ENCODE measurements at regions not wholly inside any gene's neighbourhood (a gene's known extent, or its start where the extent isn't known, plus 50 kb on each side); places are given as distances from the start of the nearest gene placed in this dataset.

DNA sequence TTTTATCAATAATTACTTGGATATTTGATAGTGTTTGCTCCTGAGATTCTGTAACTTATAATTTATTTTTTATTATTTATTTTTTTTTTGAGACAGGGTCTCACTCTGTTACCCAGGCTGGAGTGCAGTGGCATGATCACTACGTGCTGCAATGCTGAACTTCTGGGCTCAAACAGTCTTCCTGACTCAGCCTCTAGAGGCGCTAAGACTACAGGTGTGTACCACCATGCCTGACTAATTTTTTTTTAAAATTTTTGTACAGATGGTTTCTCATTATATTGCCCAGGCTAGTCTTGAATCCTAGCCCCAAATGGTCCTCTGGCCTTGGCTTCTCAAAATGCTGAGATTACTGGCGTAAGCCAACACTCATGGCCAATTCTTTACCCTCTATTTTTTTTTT, 845.5 kb upstream of the ADGRL4 start:
- no peak for DNase-seq

DNA sequence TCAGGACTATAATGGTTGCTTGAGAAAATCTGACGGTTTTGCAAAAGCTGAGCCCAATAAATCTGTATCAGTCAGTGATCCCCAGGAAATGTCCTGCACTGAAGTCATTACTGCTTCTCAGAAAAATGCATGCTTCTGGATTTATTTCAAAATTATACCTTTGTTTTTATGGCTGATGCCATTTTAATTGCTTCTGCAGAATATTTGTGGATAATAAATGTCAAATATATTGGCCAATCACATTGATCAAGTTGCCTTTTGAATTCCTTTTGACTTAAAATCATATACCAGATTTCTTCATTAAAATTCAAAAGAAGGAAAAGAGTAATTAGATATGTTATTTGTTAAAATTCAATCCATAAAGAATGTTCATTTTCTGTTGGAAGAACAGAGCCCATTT, 842.9 kb upstream of the ADGRL4 start:
- DNase-seq = no peak

DNA sequence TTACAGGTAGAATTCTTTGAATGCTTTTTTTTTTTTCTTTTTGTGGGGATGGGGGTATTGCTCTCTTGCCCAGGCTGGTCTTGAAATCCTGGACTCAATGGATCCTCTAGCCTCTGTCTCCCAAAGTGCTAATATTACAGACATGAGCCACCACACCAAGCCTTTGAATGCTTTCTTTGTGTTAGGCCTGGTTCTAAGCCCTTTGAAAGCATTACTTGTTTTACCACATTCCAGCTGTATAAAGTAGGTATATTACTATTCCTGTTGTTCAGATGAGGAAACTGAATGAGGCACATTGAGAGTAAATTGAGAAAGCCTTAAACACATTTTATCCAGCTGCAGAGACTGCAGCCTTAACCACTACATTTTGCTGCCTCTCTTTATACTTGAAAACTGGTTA, 841.8 kb upstream of the ADGRL4 start:
- no peak for DNase-seq

DNA sequence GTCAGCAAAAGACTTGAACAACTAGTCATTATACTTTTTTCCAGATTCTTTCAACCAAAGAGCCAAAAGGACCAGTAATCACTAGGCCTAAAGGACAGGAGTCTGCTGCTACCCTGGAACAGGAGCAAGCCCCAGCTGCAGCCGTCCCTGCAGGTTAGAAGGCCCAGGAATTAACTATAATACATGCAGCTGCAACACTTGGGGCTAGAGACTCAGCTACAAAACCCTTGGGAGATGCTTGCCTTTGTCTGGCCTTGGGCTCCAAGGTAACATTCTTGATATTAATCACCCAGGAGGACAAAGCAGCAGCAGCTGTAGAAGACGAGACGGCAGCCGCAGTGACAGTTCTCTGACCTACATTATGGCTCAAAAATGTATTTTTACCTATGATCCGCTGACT, 841.2 kb upstream of the ADGRL4 start:
- DNase-seq = peak; percentile 11 to 45

DNA sequence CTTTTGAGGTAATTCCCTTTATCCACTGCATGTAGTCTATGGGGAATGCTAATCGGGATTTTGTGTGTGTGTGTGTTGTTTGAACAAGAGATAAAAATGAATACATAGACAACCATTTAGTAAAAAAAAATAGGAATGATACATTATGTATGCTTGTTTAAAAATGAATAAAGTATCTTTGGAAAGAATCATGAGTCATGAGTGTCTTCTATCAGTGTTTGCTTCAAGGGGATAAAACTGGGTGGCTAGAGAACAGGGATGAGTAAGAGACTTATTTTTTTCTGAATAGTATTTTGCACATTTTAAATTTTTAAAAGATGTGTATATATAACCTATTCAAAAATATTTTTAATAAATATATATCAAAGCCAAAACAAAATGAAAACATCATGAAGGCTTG, 839.4 kb upstream of the ADGRL4 start:
- no peak for DNase-seq

DNA sequence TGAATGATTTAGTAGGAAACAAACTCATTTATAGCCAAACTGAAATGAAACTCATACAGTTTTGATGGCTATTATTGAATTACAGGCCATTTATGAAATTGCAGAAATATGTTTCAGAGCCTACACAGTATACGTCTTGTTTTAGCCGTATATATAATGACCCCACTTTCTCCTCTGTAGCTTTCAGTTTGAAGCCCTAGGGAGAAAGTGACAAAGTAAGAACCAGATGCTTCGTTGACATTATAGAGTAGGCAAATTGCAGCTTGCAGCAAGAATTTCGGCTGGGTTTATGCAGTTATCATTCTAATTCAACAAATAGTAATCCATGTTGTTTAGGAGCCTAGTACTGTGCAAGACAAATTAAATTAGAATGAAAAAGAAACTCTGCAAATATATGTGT, 836.3 kb upstream of the ADGRL4 start:
- DNase-seq = no peak

DNA sequence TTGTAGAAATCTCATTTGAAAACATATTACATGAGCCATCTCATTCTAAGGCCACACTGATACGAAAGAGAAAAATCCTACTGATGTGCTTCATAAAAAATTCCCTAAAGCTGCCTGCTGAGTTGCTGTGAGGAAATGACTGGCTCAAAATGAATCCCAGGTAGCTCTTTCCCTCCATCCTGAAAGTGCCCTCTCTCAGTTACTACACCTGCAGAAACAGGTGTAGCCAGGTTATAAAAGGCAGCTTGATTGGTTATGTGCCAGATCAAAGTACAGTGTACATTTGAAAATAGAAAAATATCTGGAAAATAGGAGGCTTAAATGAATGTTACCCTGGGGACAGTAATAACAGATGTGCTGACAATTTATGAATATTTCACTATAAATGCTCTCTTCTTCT, 833.4 kb upstream of the ADGRL4 start:
- DNase-seq = no peak

DNA sequence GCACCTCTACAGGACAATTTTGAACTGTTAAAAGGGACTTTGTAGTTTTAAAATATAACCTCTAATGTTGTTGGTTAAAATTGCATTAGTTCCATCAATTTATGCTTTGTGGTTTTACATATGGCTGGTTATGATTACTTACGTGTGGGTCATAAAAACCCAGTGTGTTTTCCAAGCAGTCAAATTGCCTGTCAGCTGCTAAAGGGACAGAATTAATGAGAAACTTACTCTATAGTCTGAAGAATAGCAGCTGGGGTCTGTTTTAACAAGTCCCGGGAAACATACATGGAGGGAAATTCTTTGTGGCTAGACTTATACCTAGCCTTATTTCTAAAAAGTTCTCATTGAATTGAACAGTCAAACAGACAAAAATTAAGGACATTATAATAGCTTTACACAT, 820.9 kb upstream of the ADGRL4 start:
- DNase-seq = no peak

DNA sequence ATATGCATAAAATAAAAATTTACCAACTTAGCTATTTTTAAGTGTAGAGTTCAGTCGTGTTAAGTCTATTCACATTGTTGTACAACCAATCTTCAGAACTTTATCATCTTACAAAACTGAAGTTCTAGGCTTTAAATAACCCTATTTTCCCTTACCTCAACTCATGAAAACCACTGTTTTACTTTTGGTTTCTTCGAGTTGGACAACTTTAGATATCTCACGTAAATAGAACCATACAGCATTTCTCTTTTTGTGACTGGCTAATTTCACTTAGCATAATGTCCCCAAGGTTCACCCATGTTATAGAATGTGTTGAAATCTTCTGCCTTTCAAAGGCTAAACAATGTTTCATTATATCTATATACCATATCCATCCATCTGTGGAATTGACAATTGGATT, 819.0 kb upstream of the ADGRL4 start:
- DNase-seq = no peak

DNA sequence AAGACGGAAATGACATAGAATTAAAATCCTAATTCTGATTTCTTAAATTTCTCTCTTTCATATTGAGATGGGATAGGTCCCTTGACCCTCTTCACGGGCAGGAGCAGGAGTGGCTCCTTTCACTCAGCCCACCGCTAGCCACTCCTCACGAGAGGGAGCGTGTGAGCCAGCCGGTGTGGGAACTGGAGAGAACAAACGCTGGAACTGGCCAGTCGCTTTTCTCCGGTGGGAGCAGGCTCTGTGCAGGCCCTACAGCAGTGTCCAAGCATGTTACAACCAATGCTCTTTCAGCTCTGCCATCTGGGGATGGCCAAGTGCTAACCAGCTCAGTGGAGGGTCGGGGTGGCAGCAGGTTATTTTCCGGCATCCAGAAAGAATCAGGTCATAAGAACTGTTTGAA, 815.5 kb upstream of the ADGRL4 start:
- DNase-seq = no peak

DNA sequence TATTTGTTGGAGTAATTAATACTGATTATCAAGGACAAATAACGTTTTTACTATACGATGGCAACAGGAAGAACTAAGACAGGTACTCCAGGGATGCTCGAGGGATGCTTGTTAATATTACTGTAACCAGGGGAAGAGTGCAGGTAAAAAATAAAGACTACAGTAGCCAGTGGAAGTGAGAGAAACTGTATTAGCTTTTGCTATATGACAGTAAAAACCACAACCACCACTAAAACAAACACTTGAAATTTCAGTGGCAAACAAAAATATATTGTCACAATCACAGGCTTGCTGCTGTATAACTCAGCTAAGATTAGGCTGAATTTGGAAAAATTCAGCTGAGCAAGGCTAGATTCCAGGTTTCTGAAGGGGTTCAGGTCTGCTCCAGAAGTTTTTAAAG, 812.6 kb upstream of the ADGRL4 start:
- no peak for DNase-seq

DNA sequence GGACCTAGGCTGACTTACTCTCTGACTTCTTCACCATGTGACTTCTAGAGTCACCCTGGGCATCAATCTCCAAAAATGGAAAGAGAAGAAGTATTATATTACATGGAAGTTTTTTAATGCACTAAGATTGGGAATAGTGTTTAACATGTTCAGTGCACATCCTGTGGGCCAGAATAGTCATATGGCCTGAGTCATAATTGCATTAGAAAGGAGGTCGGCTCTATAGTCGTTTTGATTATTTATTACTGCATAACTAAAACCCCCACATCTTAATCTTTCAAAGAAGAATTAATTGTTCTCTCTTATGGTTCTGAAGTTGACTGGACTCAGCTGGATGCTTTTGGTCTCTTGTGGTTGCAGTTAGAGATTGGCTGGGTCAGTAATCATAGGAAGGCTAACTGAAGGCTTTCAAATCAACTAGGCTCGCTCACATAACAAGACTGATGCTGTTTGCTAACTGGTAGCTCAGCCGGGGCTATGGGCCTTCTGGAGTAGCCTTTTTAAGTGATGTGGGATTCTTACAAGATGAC, 810.6 kb upstream of the ADGRL4 start:
- DNase-seq = no peak

DNA sequence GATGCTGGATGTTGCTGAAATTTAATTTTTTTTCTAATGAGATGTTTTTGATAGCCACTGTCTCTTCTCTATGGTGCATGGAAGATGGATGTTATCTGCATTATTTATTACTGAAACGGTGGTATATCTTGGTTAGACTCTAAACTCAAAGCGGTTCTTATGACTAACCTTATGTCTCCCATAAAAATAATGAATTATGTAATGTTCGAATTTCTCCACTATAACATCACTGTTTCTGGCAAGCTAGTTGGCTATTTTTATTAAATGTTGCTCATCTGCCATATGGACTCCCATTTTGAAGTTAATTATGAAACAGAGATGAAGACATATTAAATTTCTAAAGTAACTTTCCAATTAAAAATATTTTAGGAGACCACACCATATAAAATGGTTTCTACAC, 808.6 kb upstream of the ADGRL4 start:
- DNase-seq = no peak

DNA sequence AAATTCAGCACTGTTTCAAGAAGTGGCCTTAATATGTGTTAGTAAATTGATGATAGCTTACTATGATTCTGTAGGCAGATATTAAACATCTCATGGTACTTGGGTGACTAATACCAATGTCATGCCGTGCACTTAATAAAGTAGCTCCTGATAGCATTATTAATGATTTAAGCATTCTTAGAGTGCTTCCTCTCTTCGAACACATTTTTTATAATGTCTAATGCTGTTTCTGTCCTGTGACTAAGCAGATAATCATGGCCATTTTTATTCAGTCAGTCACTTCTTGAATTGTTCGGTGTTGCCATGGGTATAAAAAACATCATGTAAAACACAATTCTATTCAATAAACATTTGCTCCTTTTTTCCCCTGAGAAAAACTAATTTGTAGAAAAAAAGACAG, 804.6 kb upstream of the ADGRL4 start:
- no peak for DNase-seq

DNA sequence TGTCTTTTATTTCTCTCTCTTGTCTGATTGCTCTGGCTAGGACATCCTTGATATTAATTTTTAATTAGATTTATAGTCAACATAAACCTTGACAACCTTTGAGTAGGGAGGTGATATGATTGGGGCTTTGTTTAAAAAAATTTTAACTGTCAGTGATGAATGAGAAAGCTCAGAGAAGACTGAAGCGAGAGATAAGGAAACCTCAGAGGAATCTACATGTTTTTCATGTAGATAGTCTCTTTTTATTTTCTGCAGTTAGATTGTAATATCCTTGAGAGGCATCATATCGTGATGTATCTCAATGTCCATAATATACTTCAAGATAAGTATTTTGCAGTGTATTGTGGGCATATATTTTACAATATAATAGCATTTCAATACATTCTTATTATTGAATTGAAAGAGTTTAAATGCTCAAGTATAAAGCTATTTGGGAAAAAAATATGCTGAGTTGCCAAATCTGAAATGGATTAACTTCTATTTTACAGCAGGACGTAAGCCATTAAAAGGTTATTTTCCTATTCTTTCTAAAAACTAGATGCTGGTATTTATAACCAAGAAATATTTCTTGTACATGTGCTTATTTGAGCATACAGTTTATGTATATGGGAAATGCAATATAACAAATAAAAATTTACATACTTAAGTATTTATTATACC, 802.4 kb upstream of the ADGRL4 start:
- no peak for DNase-seq

DNA sequence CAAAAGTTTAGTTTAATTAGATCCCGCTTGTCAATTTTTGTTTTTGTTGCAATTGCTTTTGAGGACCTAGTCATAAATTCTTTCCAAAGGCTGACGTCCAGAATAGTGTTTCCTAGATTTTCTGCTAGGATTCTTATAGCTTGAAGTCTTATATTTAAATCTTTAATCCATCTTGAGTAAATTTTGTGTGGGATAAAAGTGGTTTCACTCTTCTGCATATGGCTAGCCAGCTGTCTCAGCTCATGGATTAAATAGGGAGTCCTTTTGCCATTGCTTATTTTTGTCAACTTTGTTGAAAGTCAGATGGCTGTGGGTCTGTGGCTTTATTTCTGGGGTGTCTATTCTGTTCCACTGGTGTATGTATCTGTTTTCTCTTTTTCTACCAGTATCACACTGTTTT, 801.3 kb upstream of the ADGRL4 start:
- DNase-seq = no peak

DNA sequence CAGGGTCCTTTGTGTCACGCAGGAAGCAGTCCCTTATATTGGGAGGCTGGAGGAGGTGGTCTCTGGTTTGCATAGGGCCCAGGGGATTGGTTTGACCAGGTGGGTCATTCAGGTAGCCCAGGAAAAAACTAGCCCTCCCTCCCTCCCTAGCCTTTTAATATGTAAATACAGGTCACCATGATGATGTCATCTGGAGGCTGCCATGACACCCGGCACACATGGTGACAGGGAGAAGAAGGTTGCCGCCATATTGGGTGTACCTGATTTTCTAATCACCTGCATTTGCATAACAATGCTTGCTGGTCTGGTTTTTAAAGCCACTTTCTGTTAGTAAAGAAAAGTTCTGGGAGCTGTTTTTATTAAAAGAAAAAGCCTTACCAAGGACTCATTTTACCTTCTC, 791.0 kb upstream of the ADGRL4 start:
- DNase-seq = no peak

DNA sequence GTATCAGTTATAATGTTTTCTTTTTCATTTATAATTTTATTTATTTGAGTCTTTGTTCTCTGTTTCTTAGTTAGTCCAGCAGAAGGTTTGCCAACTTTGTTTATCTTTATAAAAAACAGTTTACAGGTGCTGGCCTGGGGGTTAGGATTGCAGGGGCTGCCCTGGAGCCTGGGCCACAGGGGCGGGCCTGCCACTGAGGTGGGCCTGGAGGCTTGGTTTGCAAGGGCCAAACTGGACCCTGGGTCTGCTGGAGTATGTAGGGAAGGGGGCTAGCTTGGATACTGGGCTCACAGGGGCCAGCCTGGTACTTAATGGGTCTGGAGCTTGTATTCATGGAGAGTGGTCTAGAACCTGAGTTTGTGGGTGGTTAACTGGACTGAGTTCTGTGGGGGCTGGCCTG, 789.9 kb upstream of the ADGRL4 start:
- DNase-seq = no peak

DNA sequence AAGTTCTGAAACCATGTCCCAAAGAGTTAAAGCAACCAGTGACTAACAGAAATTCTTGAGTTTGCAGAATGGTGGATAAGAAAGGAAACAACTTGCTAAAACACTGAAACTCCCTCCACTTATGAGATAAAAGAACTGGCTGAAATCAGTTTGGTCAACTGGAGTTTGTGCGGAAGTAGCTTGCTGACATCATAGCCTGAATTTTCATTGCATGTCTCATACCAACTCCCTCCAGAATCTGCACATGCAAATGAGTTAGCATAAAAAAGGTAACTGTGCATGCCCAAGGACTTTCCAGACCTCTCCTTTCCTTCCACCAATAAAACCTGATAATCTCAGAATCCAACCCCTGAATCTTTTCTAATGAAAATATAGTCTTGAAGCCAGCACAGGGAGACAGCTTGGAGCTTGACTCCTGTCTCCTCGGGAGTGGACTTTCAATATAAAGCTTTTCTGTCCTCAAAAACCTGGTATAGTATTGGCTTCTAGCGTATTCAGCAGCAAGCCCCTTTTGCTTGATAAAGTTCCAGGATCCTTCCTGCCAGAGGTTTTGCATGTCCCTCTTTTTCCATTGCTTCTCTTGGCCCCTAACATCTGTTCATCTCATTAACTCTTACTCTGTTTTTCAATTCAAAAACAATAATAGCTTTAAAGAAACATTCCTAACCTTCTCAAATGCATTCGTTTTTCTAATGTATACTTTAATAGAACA, 785.8 kb upstream of the ADGRL4 start:
- DNase-seq = no peak

DNA sequence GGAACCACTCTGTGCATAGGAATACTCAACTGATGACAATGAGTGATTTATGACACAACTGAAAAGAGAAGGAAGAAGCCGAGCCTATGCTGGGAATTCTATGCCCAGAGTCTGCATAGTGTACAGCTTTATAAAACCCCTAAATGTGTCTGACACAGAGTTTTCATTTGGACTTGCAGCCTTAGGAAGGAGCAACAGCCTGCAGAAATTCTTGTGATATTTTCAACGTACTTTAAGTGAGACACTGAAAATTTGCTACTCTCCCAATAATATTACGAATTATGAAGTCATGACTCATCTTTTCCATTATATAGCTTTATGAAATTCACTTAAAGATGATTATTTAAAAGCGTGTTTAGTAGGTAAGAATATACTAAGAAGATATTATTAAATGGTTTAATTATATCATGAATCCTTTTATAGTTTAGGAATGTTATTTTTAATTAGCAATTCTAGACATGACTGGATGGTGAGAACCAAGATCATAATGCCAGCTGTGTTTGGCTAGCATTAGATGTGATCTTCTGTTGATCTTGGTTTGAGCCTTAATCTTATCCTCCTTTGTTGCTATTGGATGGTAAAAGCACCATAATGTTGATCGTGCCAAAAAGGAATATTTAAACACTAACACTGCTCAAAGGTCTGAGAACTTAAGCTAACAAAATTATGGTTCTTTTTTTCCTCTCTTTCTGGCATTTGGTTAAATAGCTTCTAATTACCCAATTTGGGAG, 785.1 kb upstream of the ADGRL4 start:
- no peak for DNase-seq

DNA sequence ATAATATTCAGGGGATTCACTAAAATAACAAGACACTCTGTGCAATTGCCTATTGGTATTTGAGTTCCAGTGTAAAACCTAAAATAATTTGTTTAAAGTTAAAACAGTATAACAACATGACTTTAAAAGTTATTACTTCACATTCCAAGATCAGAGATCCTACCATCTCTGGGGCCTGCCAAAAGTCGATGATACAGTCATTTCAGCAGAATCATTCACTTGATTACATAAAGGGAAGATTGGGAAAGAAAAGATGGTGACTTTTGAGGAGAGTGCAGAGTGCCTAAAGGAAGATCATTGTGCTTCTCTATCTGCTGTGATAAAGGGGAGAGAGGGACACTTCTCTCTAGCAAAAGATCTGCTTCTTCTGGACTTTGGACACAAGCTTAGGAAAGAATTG, 784.4 kb upstream of the ADGRL4 start:
- no peak for DNase-seq

DNA sequence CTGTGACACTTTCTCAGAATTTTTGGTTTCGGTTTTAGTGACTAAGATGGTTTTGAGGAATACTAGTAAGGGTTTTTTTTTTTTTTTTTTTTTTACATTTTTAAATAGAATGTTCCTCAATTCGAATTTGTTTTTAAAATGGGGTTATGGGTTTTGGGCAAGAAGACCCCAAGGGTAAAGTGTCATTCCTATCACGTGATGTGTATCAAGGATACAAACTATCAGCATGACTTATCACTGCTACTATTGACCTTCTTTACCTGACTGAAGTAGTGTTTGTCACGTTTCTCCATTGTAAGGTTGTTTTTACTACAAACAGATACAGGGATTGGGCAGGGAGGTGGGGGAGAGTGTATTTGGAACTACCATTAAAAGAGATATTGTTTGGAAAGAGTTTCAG, 781.1 kb upstream of the ADGRL4 start:
- no peak for DNase-seq

DNA sequence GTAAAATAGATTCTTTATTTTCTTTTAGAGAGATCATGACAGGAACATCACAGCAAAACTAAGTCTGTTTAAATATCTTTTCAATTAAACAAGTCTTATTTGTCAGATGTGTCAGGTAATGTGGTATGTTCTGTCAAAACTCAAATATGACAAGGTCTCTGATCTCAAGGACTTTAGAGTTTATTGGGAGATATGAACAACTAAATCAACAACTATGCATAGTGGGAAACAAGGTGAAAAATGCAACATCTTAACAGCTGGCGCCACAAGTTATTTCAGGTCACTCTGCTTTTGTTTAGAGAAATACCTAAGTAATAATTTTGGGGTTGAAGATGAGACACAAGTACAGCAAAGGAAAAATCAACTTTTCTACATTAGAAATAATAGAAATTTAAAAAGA, 779.4 kb upstream of the ADGRL4 start:
- no peak for DNase-seq

DNA sequence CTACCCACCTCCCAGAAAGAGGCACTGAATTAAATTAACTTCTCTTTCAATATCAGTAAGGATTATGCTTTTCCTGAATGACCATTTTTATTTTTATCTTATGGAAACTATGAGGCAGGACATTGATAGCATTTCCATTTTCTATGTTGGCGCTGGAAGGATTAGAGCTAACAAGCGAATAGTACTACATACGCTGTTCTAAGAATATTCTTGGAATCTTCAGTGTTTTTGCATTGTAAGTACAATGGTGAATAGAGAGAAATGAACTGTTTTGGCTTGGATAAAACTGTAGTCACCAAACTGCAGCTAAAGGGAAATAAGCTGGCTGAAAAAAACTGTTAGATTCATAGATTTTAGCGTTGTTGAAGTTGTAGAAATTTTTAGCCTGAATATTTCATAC, 779.0 kb upstream of the ADGRL4 start:
- no peak for DNase-seq
